Lung (tissue), 11 donors: ENCODE measurements at regions not wholly inside any gene's neighbourhood (a gene's known extent, or its start where the extent isn't known, plus 50 kb on each side); places are given as distances from the start of the nearest gene placed in this dataset.

Experiments
- ATAC-seq: fragments of 200-7000 bp; cut with Tn5 transposase; one replicate; pipeline ENCODE4 v1.9.1; 2020; ENCODE audit warnings: moderate number of reproducible peaks; ENCODE audit not compliant: insufficient read depth, low FRiP score
- DNase-seq, 3 donors: peaks; one replicate each; pipeline ENCODE4 v3.0.0-alpha.2; 2013 to 2017
- H3K27ac ChIP-seq, 2 donors: one replicate each; pipeline ENCODE4 v1.5.1; 2013; ENCODE audit warnings: mild to moderate bottlenecking in 2 of 2, moderate library complexity in 2 of 2, control low read depth in 1 of 2, inconsistent platforms in 1 of 2, low read depth in 1 of 2, low read length in 1 of 2
- H3K27me3 ChIP-seq, 3 donors: one replicate each; pipeline ENCODE4 v1.5.1; 2013; ENCODE audit warnings: low read length in 2 of 3; ENCODE audit not compliant: control insufficient read depth in 3 of 3, insufficient read depth in 3 of 3
- H3K36me3 ChIP-seq, 4 donors: one replicate each; pipeline ENCODE4 v1.5.1; 2013; ENCODE audit warnings: low read length in 4 of 4, mild to moderate bottlenecking in 1 of 4, moderate library complexity in 1 of 4; ENCODE audit not compliant: control insufficient read depth in 4 of 4, insufficient read depth in 4 of 4
- H3K4me1 ChIP-seq, 5 donors: one replicate each; pipeline ENCODE4 v1.5.1; 2013; ENCODE audit warnings: low read length in 5 of 5, mild to moderate bottlenecking in 2 of 5, moderate library complexity in 1 of 5; ENCODE audit not compliant: control insufficient read depth in 5 of 5, insufficient read depth in 5 of 5
- H3K4me3 ChIP-seq: one replicate; pipeline ENCODE4 v1.5.1; 2013; ENCODE audit warnings: mild to moderate bottlenecking, control low read depth, moderate library complexity
- H3K9ac ChIP-seq, 2 donors: one replicate each; pipeline ENCODE4 v1.5.1; 2013; ENCODE audit warnings: low read length in 2 of 2, control low read depth in 1 of 2; ENCODE audit not compliant: insufficient read depth in 1 of 2
- H3K9me3 ChIP-seq, 4 donors: one replicate each; pipeline ENCODE4 v1.5.1; 2013; ENCODE audit warnings: low read length in 3 of 4, mild to moderate bottlenecking in 1 of 4, moderate library complexity in 1 of 4; ENCODE audit not compliant: control insufficient read depth in 4 of 4, insufficient read depth in 3 of 4
- CTCF ChIP-seq: IDR thresholded peaks from 2 replicates; pipeline ENCODE4 v1.5.1; 2012; ENCODE audit warnings: mild to moderate bottlenecking; ENCODE audit errors: control extremely low read depth, extremely low read depth
- WGBS, 2 donors: extraction: QIAGEN DNeasy Blood & Tissue Kit; methylation state at CpG; one replicate each; pipeline ENCODE4 v1.1.7; 2013; 5-methylcytosine and 5-hydroxymethylcytosine counted together
- donor health status: control.
- donor health status: control.
- donor health status: Bipolar disorder and iron deficiency.
- donor health status: healthy.
- donor health status: DM: yes; HTN: yes; CAD: no.

DNA sequence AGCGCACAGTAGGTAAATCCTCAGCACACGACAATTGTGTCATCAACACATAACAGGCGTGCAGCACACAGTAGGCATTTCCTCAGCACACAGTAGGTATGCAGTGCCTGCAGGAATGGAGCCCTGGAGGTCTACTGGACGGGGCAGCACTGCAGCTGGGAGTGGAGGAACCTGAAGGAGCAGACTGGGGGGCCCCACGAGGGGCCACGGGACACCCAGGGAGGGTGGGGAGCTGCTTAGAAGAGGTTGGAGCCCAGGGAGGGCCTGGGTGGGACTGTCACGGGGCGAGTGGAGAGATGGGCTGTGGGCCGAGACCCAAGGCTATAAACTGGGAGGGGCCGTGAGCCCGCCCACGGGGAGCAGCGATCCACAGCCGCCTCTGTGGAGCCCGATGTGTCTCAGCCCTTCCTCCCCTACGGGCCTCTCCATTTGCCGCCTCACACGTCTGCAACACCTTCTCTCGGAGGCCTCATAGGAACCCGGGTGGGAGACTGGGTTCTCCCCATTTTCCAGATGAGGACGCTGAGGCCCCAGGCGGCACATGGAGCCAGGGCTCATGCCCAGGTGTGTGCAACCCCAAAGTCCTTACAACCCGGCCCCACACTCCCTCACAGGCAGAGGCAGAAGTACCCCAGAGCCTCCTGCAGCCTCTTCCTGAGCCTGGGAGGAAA, 101.5 kb downstream of the MICALL2 start:
- H3K4me3 ChIP-seq = no peak overlapping the region
- peaks cover 3 to 4% (median 4%) of the 10 kb centered on the region in 3 donors for H3K27me3 ChIP-seq
- TF ChIP-seq CTCF = no peak
- H3K27ac ChIP-seq = no peak overlapping the region
- H3K36me3 ChIP-seq = no peaks in the 10 kb centered on the region
- 65 to 76% methylated on average over 21 to 23 of the region's 23 CpGs for WGBS, 2 donors
- H3K9me3 ChIP-seq = peaks cover 0 to 6% (median 0%) of the 10 kb centered on the region in 4 donors
- H3K9ac ChIP-seq = no peak overlapping the region
- ATAC-seq (no peak), DNase-seq (no peak)
- H3K4me1 ChIP-seq = no peaks in the 10 kb centered on the region

DNA sequence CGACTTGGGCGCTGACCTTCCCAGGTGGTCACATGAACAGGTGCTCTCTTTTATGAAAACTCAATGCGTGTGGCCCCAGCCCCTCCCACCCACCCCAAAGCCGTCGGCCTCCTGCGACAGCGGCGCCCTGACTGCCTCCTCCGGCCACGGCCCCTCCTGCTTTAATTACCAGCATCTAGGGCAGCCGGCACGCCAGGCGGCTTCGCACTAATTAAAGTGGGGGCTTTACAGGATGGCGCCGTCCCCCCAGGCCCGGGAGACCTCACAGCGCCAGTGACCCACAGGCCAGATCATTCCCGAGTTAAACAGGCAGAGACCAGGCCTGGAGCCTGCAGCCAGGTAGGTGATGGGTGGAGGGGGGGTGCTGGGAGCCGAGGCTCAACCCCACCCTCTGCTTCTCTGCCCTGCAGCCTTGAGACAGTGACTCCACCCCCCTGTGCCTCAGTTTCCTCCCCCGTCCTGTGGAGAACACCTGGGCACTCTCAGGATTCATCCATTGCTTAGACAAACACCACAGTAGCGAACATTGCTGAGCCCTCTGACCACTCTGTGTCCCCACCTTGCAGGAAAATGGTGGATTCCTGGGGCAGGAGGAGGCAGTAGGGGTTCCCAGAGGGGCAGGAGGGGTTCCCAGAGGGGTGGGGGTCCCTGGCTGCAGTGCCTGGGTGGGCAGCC, 100.8 kb downstream of the MICALL2 start:
- Histone ChIP-seq H3K4me3 (no peak overlapping the region), H3K9ac (no peak overlapping the region), H3K9me3 (peaks cover 0 to 6% (median 0%) of the 10 kb centered on the region in 4 donors), H3K27me3 (peaks cover 3 to 4% (median 3%) of the 10 kb centered on the region in 3 donors), H3K36me3 (no peaks in the 10 kb centered on the region), H3K27ac (no peak overlapping the region), H3K4me1 (no peaks in the 10 kb centered on the region)
- no peak for ATAC-seq
- 53 to 60% methylated on average over 22 of the region's 22 CpGs for WGBS, 2 donors
- no peak for TF ChIP-seq CTCF
- no peak for DNase-seq

- 66 to 71% methylated on average over 12 of the region's 12 CpGs for WGBS, 2 donors
Observed at GRCh38 chr7:1359051-1359400, 100.2 kb downstream of the MICALL2 start.

More at GRCh38 chr7:1359051-1359400, 100.2 kb downstream of the MICALL2 start:
- no peaks in the 10 kb centered on the region for H3K4me1 ChIP-seq
- H3K36me3 ChIP-seq = no peaks in the 10 kb centered on the region
- peaks cover 3 to 6% (median 3%) of the 10 kb centered on the region in 3 donors for H3K27me3 ChIP-seq
- TF ChIP-seq CTCF = no peak
- ATAC-seq = no peak
- peaks cover 0 to 9% (median 0%) of the 10 kb centered on the region in 4 donors for H3K9me3 ChIP-seq
- H3K9ac ChIP-seq = no peak overlapping the region
- H3K27ac ChIP-seq = no peak overlapping the region
- H3K4me3 ChIP-seq = no peak overlapping the region
- no peak for DNase-seq
